ENCODE measurements at regions not wholly inside any gene's neighbourhood (a gene's known extent, or its start where the extent isn't known, plus 50 kb on each side); places are given as distances from the start of the nearest gene placed in this dataset.
"Not testable (repeated sequence)": the region's sequence is repeated elsewhere in the genome, so short reads cannot be mapped to it uniquely, and the experiment has no call there.

DNA sequence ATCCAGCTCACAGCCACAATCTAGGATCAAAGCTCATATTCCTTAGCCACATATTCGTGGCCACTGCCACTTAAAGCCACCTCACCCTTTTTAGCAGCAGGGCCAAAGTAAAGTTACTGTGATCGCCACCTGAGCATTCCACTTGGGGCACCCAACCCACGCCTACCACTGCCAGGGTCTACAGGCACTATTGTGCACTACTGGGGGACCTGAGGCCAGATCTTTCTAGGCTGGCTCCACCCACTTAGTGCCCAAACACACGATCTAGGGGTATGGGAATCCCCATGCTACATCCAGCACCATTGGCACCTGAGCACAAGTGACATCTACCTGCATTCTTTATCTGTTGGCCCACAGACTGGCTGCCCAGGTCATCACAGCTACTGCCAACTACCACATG is 517.9 kb upstream of the PRR20A start:
- TF ChIP-seq RAD21 (conservative IDR thresholded peaks at IDR 0.05) (no peak), EP300 (conservative IDR thresholded peaks at IDR 0.05; ENCODE audit: poor library complexity, severe bottlenecking) (no peak), MXI1 (conservative IDR thresholded peaks at IDR 0.05; ENCODE audit: poor library complexity, severe bottlenecking) (no peak), SMC3 (conservative IDR thresholded peaks at IDR 0.05; ENCODE audit: poor library complexity) (no peak), TAF1 (IDR thresholded peaks at IDR 0.05; ENCODE audit: low read depth) (no peak)
- TF ChIP-seq, protein P1, sequence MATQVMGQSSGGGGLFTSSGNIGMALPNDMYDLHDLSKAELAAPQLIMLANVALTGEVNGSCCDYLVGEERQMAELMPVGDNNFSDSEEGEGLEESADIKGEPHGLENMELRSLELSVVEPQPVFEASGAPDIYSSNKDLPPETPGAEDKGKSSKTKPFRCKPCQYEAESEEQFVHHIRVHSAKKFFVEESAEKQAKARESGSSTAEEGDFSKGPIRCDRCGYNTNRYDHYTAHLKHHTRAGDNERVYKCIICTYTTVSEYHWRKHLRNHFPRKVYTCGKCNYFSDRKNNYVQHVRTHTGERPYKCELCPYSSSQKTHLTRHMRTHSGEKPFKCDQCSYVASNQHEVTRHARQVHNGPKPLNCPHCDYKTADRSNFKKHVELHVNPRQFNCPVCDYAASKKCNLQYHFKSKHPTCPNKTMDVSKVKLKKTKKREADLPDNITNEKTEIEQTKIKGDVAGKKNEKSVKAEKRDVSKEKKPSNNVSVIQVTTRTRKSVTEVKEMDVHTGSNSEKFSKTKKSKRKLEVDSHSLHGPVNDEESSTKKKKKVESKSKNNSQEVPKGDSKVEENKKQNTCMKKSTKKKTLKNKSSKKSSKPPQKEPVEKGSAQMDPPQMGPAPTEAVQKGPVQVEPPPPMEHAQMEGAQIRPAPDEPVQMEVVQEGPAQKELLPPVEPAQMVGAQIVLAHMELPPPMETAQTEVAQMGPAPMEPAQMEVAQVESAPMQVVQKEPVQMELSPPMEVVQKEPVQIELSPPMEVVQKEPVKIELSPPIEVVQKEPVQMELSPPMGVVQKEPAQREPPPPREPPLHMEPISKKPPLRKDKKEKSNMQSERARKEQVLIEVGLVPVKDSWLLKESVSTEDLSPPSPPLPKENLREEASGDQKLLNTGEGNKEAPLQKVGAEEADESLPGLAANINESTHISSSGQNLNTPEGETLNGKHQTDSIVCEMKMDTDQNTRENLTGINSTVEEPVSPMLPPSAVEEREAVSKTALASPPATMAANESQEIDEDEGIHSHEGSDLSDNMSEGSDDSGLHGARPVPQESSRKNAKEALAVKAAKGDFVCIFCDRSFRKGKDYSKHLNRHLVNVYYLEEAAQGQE (IDR thresholded peaks at IDR 0.05; ENCODE audit: borderline replicate concordance), result no peak
- Histone ChIP-seq H3F3A (ENCODE audit: insufficient read depth, low read length, poor library complexity, severe bottlenecking) (no peaks in the 10 kb centered on the region), H3K9me2 (ENCODE audit: insufficient read depth, low read length) (no peaks in the 10 kb centered on the region), H3K79me2 (replicated peaks; ENCODE audit: insufficient read depth, low read length) (no peaks in the 10 kb centered on the region), H4K20me1 (ENCODE audit: insufficient read depth) (no peaks in the 10 kb centered on the region), H3K27me3 (ENCODE audit: insufficient read depth, low read depth, low read length) (no peaks in the 10 kb centered on the region), H3K4me3 (ENCODE audit: low read length) (no peak overlapping the region), H3K9ac (ENCODE audit: low read length) (no peak overlapping the region), H3K27ac (ENCODE audit: low read length) (no peak overlapping the region), H3K9me3 (ENCODE audit: low read length) (peaks cover 7% of the 10 kb centered on the region), H3K36me3 (ENCODE audit: insufficient read depth, low read length) (no peaks in the 10 kb centered on the region), H3K4me2 (ENCODE audit: low read length) (no peak overlapping the region), H2AFZ (ENCODE audit: low read depth, low read length) (no peak overlapping the region)

DNA sequence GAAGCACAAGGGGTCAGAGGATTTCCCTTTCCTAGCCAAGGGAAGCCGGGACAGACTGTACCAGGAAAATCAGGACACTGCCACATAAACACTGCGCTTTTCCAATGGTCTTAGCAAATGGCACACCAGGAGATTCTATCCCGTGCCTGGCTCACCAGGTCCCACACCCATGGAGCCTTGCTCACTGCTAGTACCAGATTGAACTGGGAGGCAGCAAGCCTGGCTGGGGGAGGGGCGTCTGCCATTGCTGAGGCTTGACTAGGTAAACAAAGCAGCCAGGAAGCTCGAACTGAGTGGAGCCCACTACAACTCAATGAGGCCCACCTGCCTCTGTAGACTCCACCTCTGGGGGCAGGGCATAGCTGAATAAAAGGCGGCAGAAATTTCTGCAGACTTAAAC is 511.8 kb upstream of the PRR20A start:
- not testable (repeated sequence) for H4K20me1 ChIP-seq (ENCODE audit: insufficient read depth); H3K9ac ChIP-seq (ENCODE audit: low read length); H3F3A ChIP-seq (ENCODE audit: insufficient read depth, low read length, poor library complexity, severe bottlenecking); H3K4me3 ChIP-seq (ENCODE audit: low read length); H3K4me2 ChIP-seq (ENCODE audit: low read length); H3K9me3 ChIP-seq (ENCODE audit: low read length); H3K27me3 ChIP-seq (ENCODE audit: insufficient read depth, low read depth, low read length); H2AFZ ChIP-seq (ENCODE audit: low read depth, low read length); H3K27ac ChIP-seq (ENCODE audit: low read length); H3K9me2 ChIP-seq (ENCODE audit: insufficient read depth, low read length); H3K79me2 ChIP-seq (replicated peaks; ENCODE audit: insufficient read depth, low read length); H3K36me3 ChIP-seq (ENCODE audit: insufficient read depth, low read length)

DNA sequence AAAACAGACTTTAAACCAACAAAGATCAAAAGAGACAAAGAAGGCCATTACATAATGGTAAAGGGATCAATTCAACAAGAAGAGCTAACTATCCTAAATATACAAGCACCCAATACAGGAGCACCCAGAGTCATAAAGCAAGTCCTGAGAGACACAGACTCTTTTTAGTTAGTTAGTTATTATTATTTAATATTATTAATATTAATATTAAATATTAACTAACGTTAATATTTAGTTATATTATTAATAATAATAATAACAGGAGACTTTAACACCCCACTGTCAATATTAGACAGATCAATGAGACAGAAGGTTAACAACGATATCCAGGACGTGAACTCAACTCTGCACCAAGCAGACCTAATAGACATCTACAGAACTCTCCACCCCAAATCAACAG is 509.7 kb upstream of the PRR20A start:
- not testable (repeated sequence) for H3K27me3 ChIP-seq (ENCODE audit: insufficient read depth, low read depth, low read length); H3K9ac ChIP-seq (ENCODE audit: low read length); H3K4me2 ChIP-seq (ENCODE audit: low read length); H3K9me3 ChIP-seq (ENCODE audit: low read length); H3K36me3 ChIP-seq (ENCODE audit: insufficient read depth, low read length); H4K20me1 ChIP-seq (ENCODE audit: insufficient read depth); H3K9me2 ChIP-seq (ENCODE audit: insufficient read depth, low read length); H3K79me2 ChIP-seq (replicated peaks; ENCODE audit: insufficient read depth, low read length); H2AFZ ChIP-seq (ENCODE audit: low read depth, low read length); H3K4me3 ChIP-seq (ENCODE audit: low read length); H3F3A ChIP-seq (ENCODE audit: insufficient read depth, low read length, poor library complexity, severe bottlenecking); H3K27ac ChIP-seq (ENCODE audit: low read length)

DNA sequence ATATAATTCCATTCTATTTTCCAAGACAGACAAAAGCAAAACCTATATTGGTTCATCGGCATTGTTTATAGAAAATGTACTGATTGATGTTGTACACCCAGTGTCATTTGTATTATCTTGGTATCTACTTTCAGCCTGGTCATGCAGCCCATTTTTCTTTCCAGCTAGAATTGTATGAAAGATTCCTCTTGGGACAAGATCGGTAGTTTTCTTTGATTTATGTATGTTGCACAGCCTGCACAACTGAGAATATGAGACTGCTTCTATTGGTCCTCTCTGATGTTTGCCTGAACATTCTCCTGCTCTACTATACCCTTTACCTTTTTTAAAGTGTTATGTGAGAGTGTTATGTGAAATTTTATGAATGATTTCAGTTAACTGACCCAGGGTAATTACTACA is 487.7 kb upstream of the PRR20A start:
- no peak overlapping the region for H3K27ac ChIP-seq (ENCODE audit: low read length)
- H3K79me2 ChIP-seq (replicated peaks; ENCODE audit: insufficient read depth, low read length), result no peaks in the 10 kb centered on the region
- no peaks in the 10 kb centered on the region for H3K9me2 ChIP-seq (ENCODE audit: insufficient read depth, low read length)
- no peak overlapping the region for H3K9ac ChIP-seq (ENCODE audit: low read length)
- H4K20me1 ChIP-seq (ENCODE audit: insufficient read depth), result no peaks in the 10 kb centered on the region
- H2AFZ ChIP-seq (ENCODE audit: low read depth, low read length), result no peak overlapping the region
- no peak overlapping the region for H3K4me2 ChIP-seq (ENCODE audit: low read length)
- H3K4me3 ChIP-seq (ENCODE audit: low read length), result no peak overlapping the region
- no peaks in the 10 kb centered on the region for H3F3A ChIP-seq (ENCODE audit: insufficient read depth, low read length, poor library complexity, severe bottlenecking)
- no peaks in the 10 kb centered on the region for H3K9me3 ChIP-seq (ENCODE audit: low read length)
- H3K36me3 ChIP-seq (ENCODE audit: insufficient read depth, low read length), result no peaks in the 10 kb centered on the region
- no peak for TF ChIP-seq POLR2AphosphoS5 (IDR thresholded peaks at IDR 0.05)
- TF ChIP-seq RAD21 (conservative IDR thresholded peaks at IDR 0.05), result no peak
- no peak for TF ChIP-seq SMC3 (conservative IDR thresholded peaks at IDR 0.05; ENCODE audit: poor library complexity)
- H3K27me3 ChIP-seq (ENCODE audit: insufficient read depth, low read depth, low read length), result no peaks in the 10 kb centered on the region
